ENCODE measurements at regions not wholly inside any gene's neighbourhood (a gene's known extent, or its start where the extent isn't known, plus 50 kb on each side); places are given as distances from the start of the nearest gene placed in this dataset.

- no peak for TF ChIP-seq POLR2A (IDR thresholded peaks at IDR 0.05)
- TF ChIP-seq, protein P1, sequence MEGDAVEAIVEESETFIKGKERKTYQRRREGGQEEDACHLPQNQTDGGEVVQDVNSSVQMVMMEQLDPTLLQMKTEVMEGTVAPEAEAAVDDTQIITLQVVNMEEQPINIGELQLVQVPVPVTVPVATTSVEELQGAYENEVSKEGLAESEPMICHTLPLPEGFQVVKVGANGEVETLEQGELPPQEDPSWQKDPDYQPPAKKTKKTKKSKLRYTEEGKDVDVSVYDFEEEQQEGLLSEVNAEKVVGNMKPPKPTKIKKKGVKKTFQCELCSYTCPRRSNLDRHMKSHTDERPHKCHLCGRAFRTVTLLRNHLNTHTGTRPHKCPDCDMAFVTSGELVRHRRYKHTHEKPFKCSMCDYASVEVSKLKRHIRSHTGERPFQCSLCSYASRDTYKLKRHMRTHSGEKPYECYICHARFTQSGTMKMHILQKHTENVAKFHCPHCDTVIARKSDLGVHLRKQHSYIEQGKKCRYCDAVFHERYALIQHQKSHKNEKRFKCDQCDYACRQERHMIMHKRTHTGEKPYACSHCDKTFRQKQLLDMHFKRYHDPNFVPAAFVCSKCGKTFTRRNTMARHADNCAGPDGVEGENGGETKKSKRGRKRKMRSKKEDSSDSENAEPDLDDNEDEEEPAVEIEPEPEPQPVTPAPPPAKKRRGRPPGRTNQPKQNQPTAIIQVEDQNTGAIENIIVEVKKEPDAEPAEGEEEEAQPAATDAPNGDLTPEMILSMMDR (IDR thresholded peaks at IDR 0.05) = peak; percentile 11 to 48 (median 36)
Measured at GRCh38 chr10:94232711-94233383, 129.9 kb downstream of the NOC3L start.

Measured in right lobe of liver (tissue), 4 donors.